Epithelial cell of proximal tubule (primary cell): ENCODE measurements at regions not wholly inside any gene's neighbourhood (a gene's known extent, or its start where the extent isn't known, plus 50 kb on each side); places are given as distances from the start of the nearest gene placed in this dataset.

Experiments
- DNase-seq: peaks from one replicate; pipeline ENCODE4 v3.0.0-alpha.2; 2011; ENCODE audit warnings: low read depth
- H3K4me3 ChIP-seq: 2 replicates; pipeline ENCODE4 v1.5.1; 2011; ENCODE audit warnings: low read depth, mild to moderate bottlenecking, low read length
- CTCF ChIP-seq: conservative IDR thresholded peaks from 2 replicates; pipeline ENCODE4 v1.5.1; 2012; ENCODE audit warnings: low read depth, mild to moderate bottlenecking, low read length

- H3K4me3 ChIP-seq = no peak overlapping the region
- TF ChIP-seq CTCF = no peak
- no peak for DNase-seq
These were observed 442.5 kb downstream of the EFNA5 start for GRCh38 chr5:107228226-107228625.

- TF ChIP-seq CTCF = no peak
- H3K4me3 ChIP-seq = no peak overlapping the region
- no peak for DNase-seq
These were observed 446.5 kb downstream of the EFNA5 start for GRCh38 chr5:107224272-107224671.

- DNase-seq = no peak
- no peak for TF ChIP-seq CTCF
- H3K4me3 ChIP-seq = no peak overlapping the region
These were observed 447.7 kb downstream of the EFNA5 start for GRCh38 chr5:107223066-107223465.

GRCh38 chr5:107219993-107220392 lies 450.7 kb downstream of the EFNA5 start:
- TF ChIP-seq CTCF = no peak
- H3K4me3 ChIP-seq = no peak overlapping the region
- DNase-seq = no peak

- peak; percentile 18 for DNase-seq
- TF ChIP-seq CTCF = no peak
These were observed 452.1 kb downstream of the EFNA5 start for GRCh38 chr5:107218457-107219193.

GRCh38 chr5:107217721-107218130 lies 453.0 kb downstream of the EFNA5 start:
- H3K4me3 ChIP-seq = no peak overlapping the region
- no peak for TF ChIP-seq CTCF
- peak; percentile 7 for DNase-seq

More at GRCh38 chr5:107218457-107219193, 452.1 kb downstream of the EFNA5 start:
- H3K4me3 ChIP-seq = no peak overlapping the region

- TF ChIP-seq CTCF = no peak
- H3K4me3 ChIP-seq = no peak overlapping the region
These were observed 454.1 kb downstream of the EFNA5 start for GRCh38 chr5:107216587-107216986.

More at GRCh38 chr5:107216587-107216986, 454.1 kb downstream of the EFNA5 start:
- DNase-seq = no peak
